K562 (cell line): ENCODE measurements at regions not wholly inside any gene's neighbourhood (a gene's known extent, or its start where the extent isn't known, plus 50 kb on each side); places are given as distances from the start of the nearest gene placed in this dataset.

ENCODE experiments used
- ATAC-seq: fragments of 200-7000 bp; cut with Tn5 transposase; 3 replicates; pipeline ENCODE4 v1.9.1; 2020; ENCODE audit warnings: moderate library complexity
- BruUV-seq: library from RNA; stranded (reverse); fragments of 400-500 nt; replicated peaks from 2 replicates; lab custom pipeline; 2021; lab: Mats Ljungman, UMichigan
- CTCF ChIA-PET: fragments of 300-600 bp; formaldehyde crosslinking; extraction: SDS; loops from one replicate; lab custom pipeline; 2021; ENCODE audit warnings: low intra/inter-chr PET ratio; lab: Yijun Ruan, JAX
- POLR2A ChIA-PET: fragments of 300-600, 350-650 bp; sonication (Branson Sonifier 250); formaldehyde crosslinking; extraction: SDS; loops from one replicate; lab custom pipeline; 2021; ENCODE audit warnings: antibody characterized with exemption, inconsistent platforms; lab: Yijun Ruan, JAX
- DNase-seq, 4 experiments: peaks; one replicate each; pipeline versions ENCODE4 v3.0.0 to v3.0.0-alpha.2; 2011 to 2018; ENCODE audit warnings: low spot score in 3 of 4, mixed read lengths in 3 of 4; ENCODE audit errors: extremely low read depth in 1 of 4
- FAIRE-seq: peaks from 2 replicates; lab custom pipeline; 2011; peaks lifted over from hg19 to GRCh38; lab: Jason Lieb, UNC
- H2AFZ ChIP-seq: 2 replicates; pipeline ENCODE4 v1.6.0; 2011; ENCODE audit warnings: low read depth, low read length, control low read depth, inconsistent platforms
- H3K27ac ChIP-seq: fragments of 200-600 bp; 3 replicates; pipeline ENCODE4 v1.8.0; 2011; ENCODE audit warnings: low read depth, mild to moderate bottlenecking, control low read depth, inconsistent platforms, low read length, moderate library complexity, mixed read lengths; ENCODE audit errors: extremely low read depth
- H3K27me3 ChIP-seq, 2 experiments: fragments of 300-600 bp in 1 of 2; 2 replicates in 1 of 2; 3 replicates in 1 of 2; pipeline versions ENCODE4 v1.6.0 to v1.8.0; 2011; ENCODE audit warnings: inconsistent platforms in 2 of 2, low read length in 2 of 2, mild to moderate bottlenecking in 1 of 2, mixed read lengths in 1 of 2, moderate library complexity in 1 of 2; ENCODE audit not compliant: control insufficient read depth in 2 of 2, insufficient read depth in 2 of 2
- H3K36me3 ChIP-seq: fragments of 300-600 bp; 3 replicates; pipeline ENCODE4 v1.8.0; 2011; ENCODE audit warnings: mild to moderate bottlenecking, low read length, inconsistent platforms; ENCODE audit not compliant: control insufficient read depth, insufficient read depth
- H3K4me1 ChIP-seq, 2 experiments: fragments of 200-600 bp in 1 of 2; replicated peaks in 1 of 2; 2 replicates in 1 of 2; 3 replicates in 1 of 2; pipeline versions ENCODE4 v1.5.1 to v1.8.0; 2011; ENCODE audit warnings: inconsistent platforms in 2 of 2, low read length in 2 of 2, mild to moderate bottlenecking in 1 of 2, mixed read lengths in 1 of 2, moderate library complexity in 1 of 2; ENCODE audit not compliant: control insufficient read depth in 2 of 2, insufficient read depth in 2 of 2
- H3K4me2 ChIP-seq: 2 replicates; pipeline ENCODE4 v1.6.1; 2011; ENCODE audit warnings: low read length, control low read depth, inconsistent platforms, mixed read lengths; ENCODE audit not compliant: insufficient read depth
- H3K4me3 ChIP-seq: fragments of 200-600 bp; sonication (generic), shearing (Covaris generic); 2 replicates; pipeline ENCODE4 v1.5.1; 2016; ENCODE audit warnings: control low read depth, inconsistent platforms
- H3K79me2 ChIP-seq: fragments of 200-600 bp; 3 replicates; pipeline ENCODE4 v1.8.0; 2011; ENCODE audit warnings: low read length, inconsistent platforms; ENCODE audit not compliant: control insufficient read depth, insufficient read depth
- H3K9ac ChIP-seq, 2 experiments: 2 replicates each; pipeline versions ENCODE4 v1.6.0 to v1.6.1; 2011; ENCODE audit warnings: low read depth in 2 of 2, low read length in 2 of 2, control low read depth in 1 of 2, inconsistent platforms in 1 of 2, mild to moderate bottlenecking in 1 of 2, mixed read lengths in 1 of 2; ENCODE audit not compliant: insufficient read depth in 1 of 2
- H3K9me1 ChIP-seq: one replicate; pipeline ENCODE4 v1.6.0; 2011; ENCODE audit warnings: inconsistent platforms, mild to moderate bottlenecking, low read length, moderate library complexity; ENCODE audit not compliant: control insufficient read depth, insufficient read depth
- H3K9me3 ChIP-seq: replicated peaks from 2 replicates; pipeline ENCODE4 v1.5.1; 2011; ENCODE audit warnings: low read depth, low read length, inconsistent platforms; ENCODE audit not compliant: control insufficient read depth, insufficient read depth
- H4K20me1 ChIP-seq: replicated peaks from 2 replicates; pipeline ENCODE4 v1.6.1; 2011; ENCODE audit warnings: low read length, inconsistent platforms, mixed read lengths; ENCODE audit not compliant: control insufficient read depth, insufficient read depth
- CSDE1 ChIP-seq, 2 experiments: fragments of 450-650 bp; IDR thresholded peaks; 2 replicates each; pipeline ENCODE4 v1.6.1; 2016; ENCODE audit warnings: mild to moderate bottlenecking in 1 of 2
- DIDO1 ChIP-seq: fragments of 450-650 bp; IDR thresholded peaks from 2 replicates; pipeline ENCODE4 v1.6.1; 2016; ENCODE audit warnings: low read depth, missing biosample characterization, missing genetic modification characterization
- KAT7 ChIP-seq: sonication (generic); formaldehyde crosslinking; IDR thresholded peaks from 2 replicates; pipeline ENCODE4 v1.8.0; 2022; ENCODE audit warnings: missing genetic modification reagents, mild to moderate bottlenecking, borderline replicate concordance
- LEF1 ChIP-seq: fragments of 450-650 bp; IDR thresholded peaks from 2 replicates; pipeline ENCODE4 v1.6.1; 2016; ENCODE audit warnings: mild to moderate bottlenecking
- NFIX ChIP-seq: fragments of 250-450 bp; sonication (Bioruptor Pico); IDR thresholded peaks from 2 replicates; pipeline ENCODE4 v1.4.0; 2020; ENCODE audit warnings: low read depth, mild to moderate bottlenecking, moderate library complexity
- SAP30 ChIP-seq: fragments of 200-600 bp; sonication (generic); IDR thresholded peaks from 2 replicates; pipeline ENCODE4 v1.6.1; 2012; ENCODE audit warnings: borderline replicate concordance, low read depth, mild to moderate bottlenecking, moderate library complexity, low read length, control low read depth, inconsistent platforms; ENCODE audit not compliant: insufficient read depth, poor library complexity, severe bottlenecking
- SIRT6 ChIP-seq: IDR thresholded peaks from one replicate; pipeline ENCODE4 v1.6.1; 2012; ENCODE audit warnings: low read depth, mild to moderate bottlenecking, control low read depth, inconsistent platforms, low read length, moderate library complexity
- SMAD3 ChIP-seq: fragments of 450-650 bp; formaldehyde crosslinking; conservative IDR thresholded peaks from 2 replicates; pipeline ENCODE4 v1.4.0; 2020; ENCODE audit warnings: mild to moderate bottlenecking
- U2AF1 ChIP-seq: fragments of 200-400 bp; formaldehyde crosslinking; optimal IDR thresholded peaks from 2 replicates; pipeline ENCODE3; 2017; ENCODE audit warnings: mild to moderate bottlenecking, low read depth, low read length, moderate library complexity
- ZKSCAN3 ChIP-seq: fragments of 250-450 bp; sonication (Bioruptor Pico); IDR thresholded peaks from 2 replicates; pipeline ENCODE4 v1.4.0; 2020
- ZNF79 ChIP-seq: fragments of 250-450 bp; sonication (Bioruptor Pico); IDR thresholded peaks from 2 replicates; pipeline ENCODE4 v1.4.0; 2020; ENCODE audit warnings: low read depth, mild to moderate bottlenecking, moderate library complexity
- WGBS: fragments of 100-300 bp; shearing (Covaris generic); methylation state at CpG from one replicate; pipeline ENCODE4 v1.1.6; 2016; ENCODE audit warnings: low coverage, mixed read lengths; ENCODE audit not compliant: insufficient coverage; ENCODE audit errors: missing lambda C conversion rate; 5-methylcytosine and 5-hydroxymethylcytosine counted together
- in situ Hi-C: fragments of 300-500 bp; cut with MboI; formaldehyde crosslinking; loops from 4 replicates; pipeline ENCODE4 v1.15.0; 2018; ENCODE audit warnings: inconsistent platforms, mixed read lengths
- intact Hi-C: fragments of 100-400 bp; cut with micrococcal nuclease; formaldehyde crosslinking; loops from 2 replicates; pipeline ENCODE4 v1.14.2; 2022
- TF ChIP-seq, protein P1 (sequence below): fragments of 250-450 bp; sonication (Bioruptor Pico); IDR thresholded peaks from 2 replicates; pipeline ENCODE4 v1.5.1; 2021; ENCODE audit warnings: mild to moderate bottlenecking
- TF ChIP-seq, protein P2 (sequence below): fragments of 250-450 bp; sonication (Bioruptor Pico); IDR thresholded peaks from 2 replicates; pipeline ENCODE4 v1.8.0; 2021; ENCODE audit warnings: mild to moderate bottlenecking, moderate library complexity

- CTCF ChIA-PET = no interaction called here
- H3K27me3 ChIP-seq = no peaks in the 10 kb centered on the region
- no peak overlapping the region for H3K27ac ChIP-seq
- TF ChIP-seq CSDE1 (IDR thresholded peaks at IDR 0.05) = no peak
- TF ChIP-seq, all 486 proteins: peak for 0
- no peak overlapping the region for H3K4me3 ChIP-seq
- no peak for FAIRE-seq
- no peak for ATAC-seq
- in situ Hi-C loops = no loop called here
- no peak overlapping the region for H3K9ac ChIP-seq
- DNase-seq = no peak
- H3K79me2 ChIP-seq = no peaks in the 10 kb centered on the region
- intact Hi-C loops = no loop called here
- no peak overlapping the region for H2AFZ ChIP-seq
- no peaks in the 10 kb centered on the region for H3K4me1 ChIP-seq
- H3K9me3 ChIP-seq = no peaks in the 10 kb centered on the region
- WGBS = 21% methylated on average over 2 of the region's 2 CpGs
- no peaks in the 10 kb centered on the region for H3K9me1 ChIP-seq
- H3K4me2 ChIP-seq = no peak overlapping the region
- POLR2A ChIA-PET = no interaction called here
- BruUV-seq = no TSS peak
- no peaks in the 10 kb centered on the region for H3K36me3 ChIP-seq
- H4K20me1 ChIP-seq = no peaks in the 10 kb centered on the region
Measured at GRCh38 chr14:27573018-27573417, 975.2 kb upstream of the NOVA1 start.

GRCh38 chr14:27587103-27587502, 989.3 kb upstream of the NOVA1 start:
- no peaks in the 10 kb centered on the region for H3K27me3 ChIP-seq
- no TSS peak for BruUV-seq
- H3K4me1 ChIP-seq = no peaks in the 10 kb centered on the region
- in situ Hi-C loops = no loop called here
- H3K79me2 ChIP-seq = no peaks in the 10 kb centered on the region
- ChIA-PET POLR2A (no interaction called here), CTCF (no interaction called here)
- no peak overlapping the region for H3K9ac ChIP-seq
- ATAC-seq (no peak), DNase-seq (no peak), FAIRE-seq (no peak)
- no peak overlapping the region for H3K27ac ChIP-seq
- H3K36me3 ChIP-seq = no peaks in the 10 kb centered on the region
- H3K4me2 ChIP-seq = no peak overlapping the region
- no peaks in the 10 kb centered on the region for H4K20me1 ChIP-seq
- no peaks in the 10 kb centered on the region for H3K9me1 ChIP-seq
- 25% methylated on average over 2 of the region's 3 CpGs for WGBS
- no peaks in the 10 kb centered on the region for H3K9me3 ChIP-seq
- intact Hi-C loops = no loop called here
- no peak overlapping the region for H2AFZ ChIP-seq
- no peak overlapping the region for H3K4me3 ChIP-seq
- TF ChIP-seq, protein P1, sequence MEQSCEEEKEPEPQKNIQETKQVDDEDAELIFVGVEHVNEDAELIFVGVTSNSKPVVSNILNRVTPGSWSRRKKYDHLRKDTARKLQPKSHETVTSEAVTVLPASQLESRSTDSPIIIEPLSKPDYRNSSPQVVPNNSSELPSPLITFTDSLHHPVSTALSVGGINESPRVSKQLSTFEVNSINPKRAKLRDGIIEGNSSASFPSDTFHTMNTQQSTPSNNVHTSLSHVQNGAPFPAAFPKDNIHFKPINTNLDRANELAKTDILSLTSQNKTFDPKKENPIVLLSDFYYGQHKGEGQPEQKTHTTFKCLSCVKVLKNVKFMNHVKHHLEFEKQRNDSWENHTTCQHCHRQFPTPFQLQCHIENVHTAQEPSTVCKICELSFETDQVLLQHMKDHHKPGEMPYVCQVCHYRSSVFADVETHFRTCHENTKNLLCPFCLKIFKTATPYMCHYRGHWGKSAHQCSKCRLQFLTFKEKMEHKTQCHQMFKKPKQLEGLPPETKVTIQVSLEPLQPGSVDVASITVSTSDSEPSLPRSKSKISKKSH (CRISPR knock-in tag) = no peak
- TF ChIP-seq, protein P2, sequence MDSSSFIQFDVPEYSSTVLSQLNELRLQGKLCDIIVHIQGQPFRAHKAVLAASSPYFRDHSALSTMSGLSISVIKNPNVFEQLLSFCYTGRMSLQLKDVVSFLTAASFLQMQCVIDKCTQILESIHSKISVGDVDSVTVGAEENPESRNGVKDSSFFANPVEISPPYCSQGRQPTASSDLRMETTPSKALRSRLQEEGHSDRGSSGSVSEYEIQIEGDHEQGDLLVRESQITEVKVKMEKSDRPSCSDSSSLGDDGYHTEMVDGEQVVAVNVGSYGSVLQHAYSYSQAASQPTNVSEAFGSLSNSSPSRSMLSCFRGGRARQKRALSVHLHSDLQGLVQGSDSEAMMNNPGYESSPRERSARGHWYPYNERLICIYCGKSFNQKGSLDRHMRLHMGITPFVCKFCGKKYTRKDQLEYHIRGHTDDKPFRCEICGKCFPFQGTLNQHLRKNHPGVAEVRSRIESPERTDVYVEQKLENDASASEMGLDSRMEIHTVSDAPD (CRISPR knock-in tag) = no peak
- TF ChIP-seq ZKSCAN3 (CRISPR knock-in tag) (no peak), LEF1 (no peak), NFIX (CRISPR knock-in tag) (no peak), SAP30 (no peak), SMAD3 (CRISPR knock-in tag) (no peak), DIDO1 (tag) (no peak), SIRT6 (no peak), U2AF1 (no peak), ZNF79 (CRISPR knock-in tag) (no peak), KAT7 (no peak)
